ENCODE measurements at regions not wholly inside any gene's neighbourhood (a gene's known extent, or its start where the extent isn't known, plus 50 kb on each side); places are given as distances from the start of the nearest gene placed in this dataset.

GRCh38 chr6:154579046-154579445, 68.6 kb upstream of the CNKSR3 start:
- Histone ChIP-seq H3K9me3 (ENCODE audit: low read length) (no peaks in the 10 kb centered on the region), H3K4me3 (ENCODE audit: low read length) (no peak overlapping the region), H3K27ac (ENCODE audit: low read length) (no peak overlapping the region), H4K20me1 (ENCODE audit: insufficient read depth, low read depth, low read length) (no peaks in the 10 kb centered on the region), H3K9me2 (replicated peaks; ENCODE audit: insufficient read depth, low read length) (no peaks in the 10 kb centered on the region), H3K36me3 (ENCODE audit: insufficient read depth, low read length) (no peaks in the 10 kb centered on the region), H2AFZ (ENCODE audit: low read length) (no peak overlapping the region), H3K79me2 (ENCODE audit: low read length) (no peaks in the 10 kb centered on the region), H3K9ac (ENCODE audit: low read length) (no peak overlapping the region), H3K4me2 (ENCODE audit: low read depth, low read length, poor library complexity, severe bottlenecking) (no peak overlapping the region), H3K4me1 (ENCODE audit: low read length) (no peaks in the 10 kb centered on the region), H3K27me3 (ENCODE audit: low read length) (no peaks in the 10 kb centered on the region)
- no peak for DNase-seq

- DNase-seq, result no peak
- Histone ChIP-seq H3K9me3 (ENCODE audit: low read length) (no peaks in the 10 kb centered on the region), H3K4me2 (ENCODE audit: low read depth, low read length, poor library complexity, severe bottlenecking) (no peak overlapping the region), H2AFZ (ENCODE audit: low read length) (no peak overlapping the region), H3K4me1 (ENCODE audit: low read length) (no peaks in the 10 kb centered on the region), H3K79me2 (ENCODE audit: low read length) (no peaks in the 10 kb centered on the region), H3K27me3 (ENCODE audit: low read length) (no peaks in the 10 kb centered on the region), H3K9ac (ENCODE audit: low read length) (no peak overlapping the region), H3K36me3 (ENCODE audit: insufficient read depth, low read length) (no peaks in the 10 kb centered on the region), H4K20me1 (ENCODE audit: insufficient read depth, low read depth, low read length) (no peaks in the 10 kb centered on the region), H3K27ac (ENCODE audit: low read length) (no peak overlapping the region), H3K9me2 (replicated peaks; ENCODE audit: insufficient read depth, low read length) (no peaks in the 10 kb centered on the region), H3K4me3 (ENCODE audit: low read length) (no peak overlapping the region)
These were observed 69.0 kb upstream of the CNKSR3 start for GRCh38 chr6:154579485-154579884.

GRCh38 chr6:154580397-154581135, 70.1 kb upstream of the CNKSR3 start:
- Histone ChIP-seq H3K4me3 (ENCODE audit: low read length) (no peak overlapping the region), H3K4me2 (ENCODE audit: low read depth, low read length, poor library complexity, severe bottlenecking) (no peak overlapping the region), H3K9me2 (replicated peaks; ENCODE audit: insufficient read depth, low read length) (no peaks in the 10 kb centered on the region), H3K9ac (ENCODE audit: low read length) (no peak overlapping the region), H3K9me3 (ENCODE audit: low read length) (no peaks in the 10 kb centered on the region), H3K27me3 (ENCODE audit: low read length) (no peaks in the 10 kb centered on the region), H2AFZ (ENCODE audit: low read length) (no peak overlapping the region), H3K4me1 (ENCODE audit: low read length) (no peaks in the 10 kb centered on the region), H3K79me2 (ENCODE audit: low read length) (no peaks in the 10 kb centered on the region), H3K36me3 (ENCODE audit: insufficient read depth, low read length) (no peaks in the 10 kb centered on the region), H4K20me1 (ENCODE audit: insufficient read depth, low read depth, low read length) (no peaks in the 10 kb centered on the region), H3K27ac (ENCODE audit: low read length) (no peak overlapping the region)
- no peak for DNase-seq

- no peaks in the 10 kb centered on the region for H3K27me3 ChIP-seq (ENCODE audit: low read length)
- H3K36me3 ChIP-seq (ENCODE audit: insufficient read depth, low read length), result no peaks in the 10 kb centered on the region
- H3K79me2 ChIP-seq (ENCODE audit: low read length), result no peaks in the 10 kb centered on the region
- H3K4me2 ChIP-seq (ENCODE audit: low read depth, low read length, poor library complexity, severe bottlenecking), result no peak overlapping the region
- no peaks in the 10 kb centered on the region for H3K9me3 ChIP-seq (ENCODE audit: low read length)
- no peak overlapping the region for H3K27ac ChIP-seq (ENCODE audit: low read length)
- no peak overlapping the region for H3K4me3 ChIP-seq (ENCODE audit: low read length)
- H3K4me1 ChIP-seq (ENCODE audit: low read length), result no peaks in the 10 kb centered on the region
- H3K9ac ChIP-seq (ENCODE audit: low read length), result no peak overlapping the region
- no peak for DNase-seq
- H4K20me1 ChIP-seq (ENCODE audit: insufficient read depth, low read depth, low read length), result no peaks in the 10 kb centered on the region
- H3K9me2 ChIP-seq (replicated peaks; ENCODE audit: insufficient read depth, low read length), result no peaks in the 10 kb centered on the region
- H2AFZ ChIP-seq (ENCODE audit: low read length), result no peak overlapping the region
These were observed 72.2 kb upstream of the CNKSR3 start for GRCh38 chr6:154582696-154583095.

GRCh38 chr6:154583546-154584188, 73.2 kb upstream of the CNKSR3 start:
- no peak for DNase-seq
- no peaks in the 10 kb centered on the region for H3K79me2 ChIP-seq (ENCODE audit: low read length)
- H2AFZ ChIP-seq (ENCODE audit: low read length), result no peak overlapping the region
- H3K9ac ChIP-seq (ENCODE audit: low read length), result no peak overlapping the region
- H3K9me2 ChIP-seq (replicated peaks; ENCODE audit: insufficient read depth, low read length), result no peaks in the 10 kb centered on the region
- no peak overlapping the region for H3K27ac ChIP-seq (ENCODE audit: low read length)
- H3K36me3 ChIP-seq (ENCODE audit: insufficient read depth, low read length), result no peaks in the 10 kb centered on the region
- H4K20me1 ChIP-seq (ENCODE audit: insufficient read depth, low read depth, low read length), result no peaks in the 10 kb centered on the region
- no peaks in the 10 kb centered on the region for H3K9me3 ChIP-seq (ENCODE audit: low read length)
- H3K4me2 ChIP-seq (ENCODE audit: low read depth, low read length, poor library complexity, severe bottlenecking), result no peak overlapping the region
- H3K27me3 ChIP-seq (ENCODE audit: low read length), result no peaks in the 10 kb centered on the region
- no peaks in the 10 kb centered on the region for H3K4me1 ChIP-seq (ENCODE audit: low read length)
- no peak overlapping the region for H3K4me3 ChIP-seq (ENCODE audit: low read length)

- no peaks in the 10 kb centered on the region for H3K36me3 ChIP-seq (ENCODE audit: insufficient read depth, low read length)
- H3K79me2 ChIP-seq (ENCODE audit: low read length), result no peaks in the 10 kb centered on the region
- H3K27me3 ChIP-seq (ENCODE audit: low read length), result no peaks in the 10 kb centered on the region
- H3K4me2 ChIP-seq (ENCODE audit: low read depth, low read length, poor library complexity, severe bottlenecking), result no peak overlapping the region
- H3K4me1 ChIP-seq (ENCODE audit: low read length), result no peaks in the 10 kb centered on the region
- H4K20me1 ChIP-seq (ENCODE audit: insufficient read depth, low read depth, low read length), result no peaks in the 10 kb centered on the region
- no peak overlapping the region for H2AFZ ChIP-seq (ENCODE audit: low read length)
- no peak overlapping the region for H3K9ac ChIP-seq (ENCODE audit: low read length)
- no peak for DNase-seq
- H3K9me2 ChIP-seq (replicated peaks; ENCODE audit: insufficient read depth, low read length), result no peaks in the 10 kb centered on the region
- no peak overlapping the region for H3K4me3 ChIP-seq (ENCODE audit: low read length)
- no peaks in the 10 kb centered on the region for H3K9me3 ChIP-seq (ENCODE audit: low read length)
- H3K27ac ChIP-seq (ENCODE audit: low read length), result no peak overlapping the region
These were observed 80.3 kb upstream of the CNKSR3 start for GRCh38 chr6:154590756-154591155.

- Histone ChIP-seq H3K9ac (ENCODE audit: low read length) (no peak overlapping the region), H3K9me2 (replicated peaks; ENCODE audit: insufficient read depth, low read length) (no peaks in the 10 kb centered on the region), H3K36me3 (ENCODE audit: insufficient read depth, low read length) (no peaks in the 10 kb centered on the region), H3K27ac (ENCODE audit: low read length) (no peak overlapping the region), H3K27me3 (ENCODE audit: low read length) (no peaks in the 10 kb centered on the region), H3K4me1 (ENCODE audit: low read length) (no peaks in the 10 kb centered on the region), H3K79me2 (ENCODE audit: low read length) (no peaks in the 10 kb centered on the region), H3K4me3 (ENCODE audit: low read length) (no peak overlapping the region), H3K4me2 (ENCODE audit: low read depth, low read length, poor library complexity, severe bottlenecking) (no peak overlapping the region), H3K9me3 (ENCODE audit: low read length) (no peaks in the 10 kb centered on the region), H2AFZ (ENCODE audit: low read length) (no peak overlapping the region), H4K20me1 (ENCODE audit: insufficient read depth, low read depth, low read length) (no peaks in the 10 kb centered on the region)
- DNase-seq, result no peak
These were observed 80.7 kb upstream of the CNKSR3 start for GRCh38 chr6:154591234-154591633.

- Histone ChIP-seq H3K4me2 (ENCODE audit: low read depth, low read length, poor library complexity, severe bottlenecking) (no peak overlapping the region), H3K36me3 (ENCODE audit: insufficient read depth, low read length) (no peaks in the 10 kb centered on the region), H2AFZ (ENCODE audit: low read length) (no peak overlapping the region), H3K9me2 (replicated peaks; ENCODE audit: insufficient read depth, low read length) (no peaks in the 10 kb centered on the region), H3K27me3 (ENCODE audit: low read length) (no peaks in the 10 kb centered on the region), H3K27ac (ENCODE audit: low read length) (no peak overlapping the region), H4K20me1 (ENCODE audit: insufficient read depth, low read depth, low read length) (no peaks in the 10 kb centered on the region), H3K79me2 (ENCODE audit: low read length) (no peaks in the 10 kb centered on the region), H3K4me3 (ENCODE audit: low read length) (no peak overlapping the region), H3K9ac (ENCODE audit: low read length) (no peak overlapping the region), H3K9me3 (ENCODE audit: low read length) (no peaks in the 10 kb centered on the region), H3K4me1 (ENCODE audit: low read length) (no peaks in the 10 kb centered on the region)
- DNase-seq, result no peak
These were observed 81.8 kb upstream of the CNKSR3 start for GRCh38 chr6:154592199-154592860.

Measured in Karpas-422 (cell line).